ENCODE measurements at regions not wholly inside any gene's neighbourhood (a gene's known extent, or its start where the extent isn't known, plus 50 kb on each side); places are given as distances from the start of the nearest gene placed in this dataset.

DNA sequence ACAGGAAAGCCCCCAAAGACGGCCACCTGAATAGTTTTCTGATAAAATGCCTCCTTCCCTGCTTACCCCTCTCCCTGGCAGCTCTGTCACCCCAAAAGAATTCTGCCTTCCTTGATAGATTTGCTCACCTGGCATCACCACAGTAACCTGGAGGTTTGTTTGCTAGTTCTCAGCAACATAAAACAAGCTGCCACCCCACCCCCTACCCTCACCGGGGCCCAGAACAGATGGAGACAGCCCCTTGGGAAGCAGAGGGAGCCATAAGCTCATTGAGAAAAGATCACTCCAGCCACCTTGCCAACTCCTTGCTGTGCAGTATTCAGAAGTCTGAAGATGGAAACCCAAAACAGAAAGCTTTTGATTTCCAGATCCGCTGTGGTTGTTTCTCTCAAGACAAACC, 108.6 kb downstream of the DHX15 start:
- TF ChIP-seq, protein P1, sequence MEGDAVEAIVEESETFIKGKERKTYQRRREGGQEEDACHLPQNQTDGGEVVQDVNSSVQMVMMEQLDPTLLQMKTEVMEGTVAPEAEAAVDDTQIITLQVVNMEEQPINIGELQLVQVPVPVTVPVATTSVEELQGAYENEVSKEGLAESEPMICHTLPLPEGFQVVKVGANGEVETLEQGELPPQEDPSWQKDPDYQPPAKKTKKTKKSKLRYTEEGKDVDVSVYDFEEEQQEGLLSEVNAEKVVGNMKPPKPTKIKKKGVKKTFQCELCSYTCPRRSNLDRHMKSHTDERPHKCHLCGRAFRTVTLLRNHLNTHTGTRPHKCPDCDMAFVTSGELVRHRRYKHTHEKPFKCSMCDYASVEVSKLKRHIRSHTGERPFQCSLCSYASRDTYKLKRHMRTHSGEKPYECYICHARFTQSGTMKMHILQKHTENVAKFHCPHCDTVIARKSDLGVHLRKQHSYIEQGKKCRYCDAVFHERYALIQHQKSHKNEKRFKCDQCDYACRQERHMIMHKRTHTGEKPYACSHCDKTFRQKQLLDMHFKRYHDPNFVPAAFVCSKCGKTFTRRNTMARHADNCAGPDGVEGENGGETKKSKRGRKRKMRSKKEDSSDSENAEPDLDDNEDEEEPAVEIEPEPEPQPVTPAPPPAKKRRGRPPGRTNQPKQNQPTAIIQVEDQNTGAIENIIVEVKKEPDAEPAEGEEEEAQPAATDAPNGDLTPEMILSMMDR (IDR thresholded peaks at IDR 0.05): no peak
- no peak for TF ChIP-seq POLR2A (IDR thresholded peaks at IDR 0.05)
